NAMALWA (cell line): ENCODE measurements at regions not wholly inside any gene's neighbourhood (a gene's known extent, or its start where the extent isn't known, plus 50 kb on each side); places are given as distances from the start of the nearest gene placed in this dataset.

Experiments used
- DNase-seq: peaks from one replicate; pipeline ENCODE4 v3.0.0-alpha.2; 2015; ENCODE audit warnings: low spot score

DNA sequence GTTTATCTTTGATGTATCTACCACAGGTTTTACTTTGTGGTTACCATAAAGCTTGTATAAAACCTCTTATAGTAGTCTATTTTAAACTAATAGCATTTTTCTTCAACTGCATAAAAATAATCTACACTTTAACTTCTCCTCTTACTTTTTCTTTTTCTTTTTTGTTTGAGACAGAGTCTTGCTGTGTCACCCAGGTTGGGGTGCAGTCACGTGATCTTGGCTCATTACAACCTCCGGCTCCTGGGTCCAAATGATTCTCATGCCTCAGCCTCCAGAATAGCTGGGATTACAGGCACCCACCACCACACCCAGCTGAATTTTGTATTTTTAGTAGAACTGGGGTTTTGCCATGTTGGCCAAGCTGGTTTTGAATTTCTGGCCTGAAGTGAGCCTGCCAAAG, 53.4 kb upstream of the ZKSCAN2 start:
- no peak for DNase-seq
